22Rv1 (cell line): ENCODE measurements at regions not wholly inside any gene's neighbourhood (a gene's known extent, or its start where the extent isn't known, plus 50 kb on each side); places are given as distances from the start of the nearest gene placed in this dataset.

Experiments
- H3K27ac ChIP-seq: fragments of 450-650 bp; 2 replicates; pipeline ENCODE4 v1.5.1; 2017
- ZFX ChIP-seq: fragments of 450-650 bp; IDR thresholded peaks from 2 replicates; pipeline ENCODE4 v1.6.1; 2017; ENCODE audit warnings: antibody characterized with exemption, borderline replicate concordance
- TF ChIP-seq, protein P1 (sequence below): fragments of 450-650 bp; IDR thresholded peaks from 2 replicates; pipeline ENCODE4 v1.5.1; 2017; ENCODE audit warnings: mild to moderate bottlenecking

DNA sequence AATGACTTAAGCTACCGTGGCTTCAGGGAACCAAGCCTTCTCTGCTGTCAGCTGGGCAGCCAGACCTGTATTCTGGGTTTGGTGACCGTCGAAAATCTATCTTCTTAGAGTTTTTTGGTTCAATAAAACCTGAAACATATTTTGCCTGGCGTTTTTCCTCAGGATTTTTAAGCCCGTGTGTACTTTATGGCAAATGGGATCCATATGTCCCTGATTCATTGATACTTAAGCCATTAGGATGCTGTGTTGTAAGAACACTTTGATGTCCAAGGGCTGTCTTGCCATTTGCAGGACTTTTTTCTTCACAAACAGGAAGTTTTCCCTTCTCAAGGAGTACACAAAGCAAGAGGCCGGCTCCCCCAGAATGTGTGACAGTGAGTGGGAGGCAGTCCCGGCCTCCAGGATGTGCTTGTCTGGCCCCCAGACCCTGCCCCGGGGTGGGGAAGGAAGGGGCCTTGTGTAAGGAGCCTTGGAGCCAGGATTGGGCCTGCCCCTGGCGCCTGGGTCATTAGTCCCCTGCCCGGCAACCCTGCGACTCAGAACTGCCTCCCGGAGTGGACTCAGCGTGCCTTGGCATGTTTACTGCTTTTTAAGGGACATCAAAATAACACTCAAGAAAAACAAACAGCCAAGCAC is 83.4 kb upstream of the SMIM23 start:
- H3K27ac ChIP-seq: no peak overlapping the region
- TF ChIP-seq, protein P1, sequence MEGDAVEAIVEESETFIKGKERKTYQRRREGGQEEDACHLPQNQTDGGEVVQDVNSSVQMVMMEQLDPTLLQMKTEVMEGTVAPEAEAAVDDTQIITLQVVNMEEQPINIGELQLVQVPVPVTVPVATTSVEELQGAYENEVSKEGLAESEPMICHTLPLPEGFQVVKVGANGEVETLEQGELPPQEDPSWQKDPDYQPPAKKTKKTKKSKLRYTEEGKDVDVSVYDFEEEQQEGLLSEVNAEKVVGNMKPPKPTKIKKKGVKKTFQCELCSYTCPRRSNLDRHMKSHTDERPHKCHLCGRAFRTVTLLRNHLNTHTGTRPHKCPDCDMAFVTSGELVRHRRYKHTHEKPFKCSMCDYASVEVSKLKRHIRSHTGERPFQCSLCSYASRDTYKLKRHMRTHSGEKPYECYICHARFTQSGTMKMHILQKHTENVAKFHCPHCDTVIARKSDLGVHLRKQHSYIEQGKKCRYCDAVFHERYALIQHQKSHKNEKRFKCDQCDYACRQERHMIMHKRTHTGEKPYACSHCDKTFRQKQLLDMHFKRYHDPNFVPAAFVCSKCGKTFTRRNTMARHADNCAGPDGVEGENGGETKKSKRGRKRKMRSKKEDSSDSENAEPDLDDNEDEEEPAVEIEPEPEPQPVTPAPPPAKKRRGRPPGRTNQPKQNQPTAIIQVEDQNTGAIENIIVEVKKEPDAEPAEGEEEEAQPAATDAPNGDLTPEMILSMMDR: no peak
- TF ChIP-seq ZFX: no peak

DNA sequence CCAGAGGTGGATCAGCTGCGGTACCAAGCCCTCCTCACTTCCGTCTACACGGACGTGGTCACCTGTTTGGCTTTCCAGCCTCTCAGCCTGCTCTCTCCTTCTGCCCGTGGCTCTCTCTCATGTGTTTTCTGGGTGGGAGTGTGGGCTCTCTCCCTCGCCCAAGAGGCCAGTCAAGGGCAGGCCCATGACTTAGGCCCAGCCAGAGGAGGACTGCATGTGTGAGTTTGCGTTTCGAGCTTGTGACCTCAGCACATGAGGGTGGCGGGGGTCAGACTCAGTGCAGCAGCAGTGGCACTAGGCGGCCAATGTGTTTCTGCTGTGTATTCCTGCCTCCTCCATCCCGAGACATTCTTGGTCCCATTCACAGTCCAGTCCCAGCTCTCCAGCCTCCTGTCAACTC is 82.5 kb upstream of the SMIM23 start:
- no peak for TF ChIP-seq ZFX
- TF ChIP-seq, protein P1: no peak
- no peak overlapping the region for H3K27ac ChIP-seq

DNA sequence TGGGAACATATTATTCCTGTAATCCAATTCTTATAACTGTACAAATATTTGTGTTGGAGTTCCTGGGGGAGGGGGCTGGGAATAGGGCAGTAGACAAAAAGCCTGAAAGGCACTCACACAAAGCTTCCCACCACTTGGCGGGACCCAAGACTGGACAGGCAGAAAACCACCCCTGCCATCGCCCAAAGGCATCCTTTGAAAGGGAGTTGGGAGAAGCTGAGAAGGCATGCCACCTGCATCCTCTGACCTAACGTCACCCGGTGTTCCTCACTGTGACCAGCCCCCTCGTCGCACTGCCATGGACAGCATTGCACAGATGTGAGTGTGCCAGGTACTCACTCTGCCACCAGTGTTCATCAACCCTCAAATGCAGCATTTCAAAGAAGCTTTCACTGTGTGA is 80.6 kb upstream of the SMIM23 start:
- TF ChIP-seq ZFX: no peak
- TF ChIP-seq, protein P1: no peak
- H3K27ac ChIP-seq: no peak overlapping the region

DNA sequence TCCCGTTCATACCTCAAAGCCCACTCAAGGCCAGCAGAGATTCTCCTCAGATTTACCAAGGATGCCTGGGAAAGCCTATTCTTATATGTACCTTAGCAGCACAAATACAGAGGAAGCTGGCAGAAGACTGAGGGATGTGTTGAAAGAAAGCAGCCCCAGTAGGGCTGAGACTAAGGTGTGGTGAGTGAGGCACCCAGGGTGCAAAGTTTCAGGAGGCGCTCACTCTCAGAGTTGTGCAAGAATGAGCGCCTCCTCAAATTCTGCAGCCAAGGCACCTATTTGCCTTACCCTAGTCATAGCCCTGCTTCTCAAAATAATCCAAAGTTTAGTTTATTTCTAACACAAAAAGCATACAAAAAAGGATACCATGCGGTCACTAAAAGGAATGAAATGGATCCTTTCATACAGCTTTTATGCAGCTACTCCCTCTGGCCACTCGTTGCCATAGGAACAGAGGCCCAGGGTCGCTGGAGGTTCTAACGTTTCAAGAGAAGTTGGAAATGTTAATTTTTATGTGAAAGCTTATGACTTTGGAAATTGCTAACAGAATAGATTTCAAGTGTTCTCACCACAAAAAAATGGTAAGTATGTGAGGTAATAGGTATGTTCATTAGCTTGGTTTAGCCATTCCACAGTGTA is 79.7 kb upstream of the SMIM23 start:
- no peak for TF ChIP-seq ZFX
- TF ChIP-seq, protein P1: no peak
- no peak overlapping the region for H3K27ac ChIP-seq

DNA sequence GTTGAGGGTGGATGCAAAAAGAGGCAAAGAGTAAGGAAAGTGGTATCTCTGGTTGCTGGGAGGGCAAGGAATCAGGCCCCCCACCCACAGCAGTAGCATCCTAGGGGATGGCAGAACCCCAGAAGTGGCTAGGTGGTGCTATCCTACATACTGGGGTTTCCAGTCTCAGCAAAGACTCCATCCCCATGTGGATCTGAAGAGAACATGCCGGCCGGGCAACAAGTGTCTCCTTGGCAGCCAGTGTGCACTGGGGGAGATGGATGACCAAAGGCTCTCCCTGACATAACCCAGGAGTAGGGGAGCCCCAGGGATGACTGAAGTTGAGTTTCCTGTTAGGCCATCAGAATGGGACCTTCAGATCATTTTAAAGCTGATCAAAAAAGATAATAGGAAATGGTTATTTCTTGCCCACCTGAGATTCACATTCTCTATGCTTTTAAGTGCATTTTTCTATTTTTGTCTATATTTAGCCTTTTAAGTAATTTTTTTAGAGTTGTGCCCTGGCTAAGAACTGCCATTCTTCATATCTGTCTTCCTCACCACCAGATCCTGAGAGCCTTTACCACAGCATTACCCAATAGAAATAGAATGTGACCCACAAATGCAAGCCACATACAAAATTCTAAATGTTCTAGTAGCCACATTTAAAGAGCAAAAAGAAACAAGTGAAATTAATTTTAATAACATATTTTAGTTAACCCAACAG is 78.7 kb upstream of the SMIM23 start:
- no peak overlapping the region for H3K27ac ChIP-seq
- TF ChIP-seq, protein P1: no peak
- no peak for TF ChIP-seq ZFX

GRCh38 chr5:171707442-171707792 is 78.2 kb upstream of the SMIM23 start:
- TF ChIP-seq ZFX: no peak
- TF ChIP-seq, protein P1: no peak
- no peak overlapping the region for H3K27ac ChIP-seq

- TF ChIP-seq ZFX: no peak
- TF ChIP-seq, protein P1: no peak
- no peak overlapping the region for H3K27ac ChIP-seq
Measured at GRCh38 chr5:171709930-171710329, 75.7 kb upstream of the SMIM23 start.
